ENCODE measurements at regions not wholly inside any gene's neighbourhood (a gene's known extent, or its start where the extent isn't known, plus 50 kb on each side); places are given as distances from the start of the nearest gene placed in this dataset.

- TF ChIP-seq, protein P1, sequence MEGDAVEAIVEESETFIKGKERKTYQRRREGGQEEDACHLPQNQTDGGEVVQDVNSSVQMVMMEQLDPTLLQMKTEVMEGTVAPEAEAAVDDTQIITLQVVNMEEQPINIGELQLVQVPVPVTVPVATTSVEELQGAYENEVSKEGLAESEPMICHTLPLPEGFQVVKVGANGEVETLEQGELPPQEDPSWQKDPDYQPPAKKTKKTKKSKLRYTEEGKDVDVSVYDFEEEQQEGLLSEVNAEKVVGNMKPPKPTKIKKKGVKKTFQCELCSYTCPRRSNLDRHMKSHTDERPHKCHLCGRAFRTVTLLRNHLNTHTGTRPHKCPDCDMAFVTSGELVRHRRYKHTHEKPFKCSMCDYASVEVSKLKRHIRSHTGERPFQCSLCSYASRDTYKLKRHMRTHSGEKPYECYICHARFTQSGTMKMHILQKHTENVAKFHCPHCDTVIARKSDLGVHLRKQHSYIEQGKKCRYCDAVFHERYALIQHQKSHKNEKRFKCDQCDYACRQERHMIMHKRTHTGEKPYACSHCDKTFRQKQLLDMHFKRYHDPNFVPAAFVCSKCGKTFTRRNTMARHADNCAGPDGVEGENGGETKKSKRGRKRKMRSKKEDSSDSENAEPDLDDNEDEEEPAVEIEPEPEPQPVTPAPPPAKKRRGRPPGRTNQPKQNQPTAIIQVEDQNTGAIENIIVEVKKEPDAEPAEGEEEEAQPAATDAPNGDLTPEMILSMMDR (IDR thresholded peaks at IDR 0.05) = no peak
- TF ChIP-seq POLR2A (IDR thresholded peaks at IDR 0.05) = no peak
Observed at GRCh38 chr21:16304174-16305095, 574.7 kb downstream of the USP25 start.
